Panc1 (cell line): ENCODE measurements at regions not wholly inside any gene's neighbourhood (a gene's known extent, or its start where the extent isn't known, plus 50 kb on each side); places are given as distances from the start of the nearest gene placed in this dataset.

ENCODE experiments used
- ATAC-seq: fragments of 200-7000 bp; cut with Tn5 transposase; 2 replicates; pipeline ENCODE4 v1.9.1; 2020; ENCODE audit warnings: mild to moderate bottlenecking, moderate library complexity
- BruUV-seq: library from RNA; stranded (reverse); fragments of 400-500 nt; replicated peaks from 2 replicates; lab custom pipeline; 2021; lab: Mats Ljungman, UMichigan
- CTCF ChIA-PET: fragments of 300-600 bp; sonication (Branson Sonifier 250); formaldehyde crosslinking; loops from one replicate; lab custom pipeline; 2022; ENCODE audit warnings: antibody characterized with exemption; lab: Charles Lee
- POLR2A ChIA-PET: fragments of 300-600 bp; sonication (Branson Sonifier 250); formaldehyde crosslinking; loops from one replicate; lab custom pipeline; 2022; ENCODE audit warnings: antibody characterized with exemption; lab: Charles Lee
- DNase-seq: peaks from one replicate; pipeline ENCODE4 v3.0.0-alpha.2; 2010; ENCODE audit warnings: low read depth, low spot score
- H3K27ac ChIP-seq: 2 replicates; pipeline ENCODE4 v1.5.1; 2011; ENCODE audit warnings: mild to moderate bottlenecking, low read length, inconsistent platforms
- H3K27me3 ChIP-seq: fragments of 200-500 bp; sonication (Bioruptor generic); 2 replicates; pipeline ENCODE4 v1.6.0; 2014; ENCODE audit warnings: low read length, inconsistent platforms; ENCODE audit not compliant: control insufficient read depth, insufficient read depth
- H3K36me3 ChIP-seq: fragments of 200-500 bp; sonication (Bioruptor generic); 2 replicates; pipeline ENCODE4 v1.5.1; 2014; ENCODE audit warnings: inconsistent platforms, mild to moderate bottlenecking, low read length, moderate library complexity; ENCODE audit not compliant: control insufficient read depth, insufficient read depth
- H3K4me1 ChIP-seq: 2 replicates; pipeline ENCODE4 v1.5.1; 2011; ENCODE audit warnings: inconsistent platforms, mild to moderate bottlenecking, low read length, moderate library complexity; ENCODE audit not compliant: control insufficient read depth, insufficient read depth
- H3K4me3 ChIP-seq, 2 experiments: 2 replicates each; pipeline ENCODE4 v1.5.1; 2011 to 2012; ENCODE audit warnings: low read depth in 2 of 2, low read length in 2 of 2, mild to moderate bottlenecking in 2 of 2, inconsistent platforms in 1 of 2, moderate library complexity in 1 of 2
- H3K9me3 ChIP-seq: fragments of 200-500 bp; sonication (Bioruptor generic); 2 replicates; pipeline ENCODE4 v1.5.1; 2014; ENCODE audit warnings: low read depth, mild to moderate bottlenecking, inconsistent platforms, low read length, moderate library complexity; ENCODE audit not compliant: control insufficient read depth, insufficient read depth
- CTCF ChIP-seq: fragments of 450-650 bp; IDR thresholded peaks from 2 replicates; pipeline ENCODE4 v1.5.1; 2017; ENCODE audit warnings: mild to moderate bottlenecking
- POLR2AphosphoS5 ChIP-seq: IDR thresholded peaks from 2 replicates; pipeline ENCODE4 v1.6.1; 2012; ENCODE audit warnings: mild to moderate bottlenecking, low read depth, low read length, moderate library complexity
- REST ChIP-seq, 2 experiments: IDR thresholded peaks; 2 replicates each; pipeline ENCODE4 v1.6.1; 2011 to 2012; ENCODE audit warnings: low read depth in 2 of 2, control low read depth in 1 of 2, low read length in 1 of 2, mild to moderate bottlenecking in 1 of 2, moderate library complexity in 1 of 2; ENCODE audit not compliant: insufficient read depth in 1 of 2
- SIN3A ChIP-seq: IDR thresholded peaks from 2 replicates; pipeline ENCODE4 v1.6.1; 2012; ENCODE audit warnings: low read depth, mild to moderate bottlenecking, low read length, moderate library complexity, borderline replicate concordance; ENCODE audit not compliant: insufficient read depth
- TCF7L2 ChIP-seq: IDR thresholded peaks from 2 replicates; pipeline ENCODE4 v1.6.1; 2011; ENCODE audit warnings: mild to moderate bottlenecking, low read depth, low read length, inconsistent platforms
- in situ Hi-C: cut with HindIII; loops from 2 replicates; pipeline ENCODE4 v1.10.0; 2016; ENCODE audit warnings: low sequenced_read_pairs, low pct_unique_long_range_greater_than_20kb
- intact Hi-C: fragments of 100-400 bp; cut with micrococcal nuclease; formaldehyde crosslinking; loops from one replicate; pipeline ENCODE4 v1.10.0; 2022; ENCODE audit not compliant: unreplicated experiment

- Histone ChIP-seq H3K4me3 (no peak overlapping the region), H3K4me1 (no peaks in the 10 kb centered on the region), H3K36me3 (no peaks in the 10 kb centered on the region), H3K27me3 (peaks cover 3% of the 10 kb centered on the region; the same call in 1 of the 2 replicates), H3K27ac (no peak overlapping the region), H3K9me3 (no peaks in the 10 kb centered on the region)
- intact Hi-C loops (no loop called here), in situ Hi-C loops (no loop called here)
- TF ChIP-seq POLR2AphosphoS5 = no peak
- no peak for TF ChIP-seq REST (IDR thresholded peaks at IDR 0.05; ENCODE audit: insufficient read depth in 1 of 2, low read depth in 2 of 2, low read length in 1 of 2)
- no peak for TF ChIP-seq CTCF
- no peak for TF ChIP-seq SIN3A
- no peak for TF ChIP-seq TCF7L2
- no TSS peak for BruUV-seq
- CTCF ChIA-PET = no interaction called here
- POLR2A ChIA-PET = no interaction called here
- DNase-seq (no peak), ATAC-seq (no peak)
Observed at GRCh38 chr6:150767161-150767560, 98.3 kb upstream of the MTHFD1L start.

GRCh38 chr6:150767571-150768018, 97.9 kb upstream of the MTHFD1L start:
- ATAC-seq (no peak), DNase-seq (no peak)
- Histone ChIP-seq H3K9me3 (no peaks in the 10 kb centered on the region), H3K4me3 (no peak overlapping the region), H3K36me3 (no peaks in the 10 kb centered on the region), H3K27ac (no peak overlapping the region), H3K4me1 (no peaks in the 10 kb centered on the region), H3K27me3 (peaks cover 3% of the 10 kb centered on the region; the same call in 1 of the 2 replicates)
- TF ChIP-seq SIN3A (no peak), REST (IDR thresholded peaks at IDR 0.05; ENCODE audit: insufficient read depth in 1 of 2, low read depth in 2 of 2, low read length in 1 of 2) (no peak), POLR2AphosphoS5 (no peak), TCF7L2 (no peak), CTCF (no peak)
- BruUV-seq = no TSS peak
- intact Hi-C loops = no loop called here
- in situ Hi-C loops = no loop called here
- POLR2A ChIA-PET = interaction anchor here (0.6 kb wide), 1 partner anchor 53 kb away, joined by 3 read pairs; no protein-coding TSS in a partner anchor
- CTCF ChIA-PET = no interaction called here
